OCI-LY3 (cell line): ENCODE measurements at regions not wholly inside any gene's neighbourhood (a gene's known extent, or its start where the extent isn't known, plus 50 kb on each side); places are given as distances from the start of the nearest gene placed in this dataset.

Source experiments
- EZH2phosphoT487 ChIP-seq: fragments of 200-600 bp; shearing (Covaris generic); IDR thresholded peaks from 2 replicates; pipeline ENCODE4 v1.6.1; 2018; ENCODE audit warnings: antibody characterized with exemption, mixed run types, low read depth
- TF ChIP-seq, protein P1 (sequence below): fragments of 200-600, 300-600 bp; sonication (generic); IDR thresholded peaks from 2 replicates; pipeline ENCODE4 v1.5.1; 2014; ENCODE audit warnings: antibody characterized with exemption, low read length, low read depth

- TF ChIP-seq, protein P1, sequence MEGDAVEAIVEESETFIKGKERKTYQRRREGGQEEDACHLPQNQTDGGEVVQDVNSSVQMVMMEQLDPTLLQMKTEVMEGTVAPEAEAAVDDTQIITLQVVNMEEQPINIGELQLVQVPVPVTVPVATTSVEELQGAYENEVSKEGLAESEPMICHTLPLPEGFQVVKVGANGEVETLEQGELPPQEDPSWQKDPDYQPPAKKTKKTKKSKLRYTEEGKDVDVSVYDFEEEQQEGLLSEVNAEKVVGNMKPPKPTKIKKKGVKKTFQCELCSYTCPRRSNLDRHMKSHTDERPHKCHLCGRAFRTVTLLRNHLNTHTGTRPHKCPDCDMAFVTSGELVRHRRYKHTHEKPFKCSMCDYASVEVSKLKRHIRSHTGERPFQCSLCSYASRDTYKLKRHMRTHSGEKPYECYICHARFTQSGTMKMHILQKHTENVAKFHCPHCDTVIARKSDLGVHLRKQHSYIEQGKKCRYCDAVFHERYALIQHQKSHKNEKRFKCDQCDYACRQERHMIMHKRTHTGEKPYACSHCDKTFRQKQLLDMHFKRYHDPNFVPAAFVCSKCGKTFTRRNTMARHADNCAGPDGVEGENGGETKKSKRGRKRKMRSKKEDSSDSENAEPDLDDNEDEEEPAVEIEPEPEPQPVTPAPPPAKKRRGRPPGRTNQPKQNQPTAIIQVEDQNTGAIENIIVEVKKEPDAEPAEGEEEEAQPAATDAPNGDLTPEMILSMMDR = no peak
- no peak for TF ChIP-seq EZH2phosphoT487
These were observed 124.3 kb upstream of the CXCL14 start for GRCh38 chr5:135703016-135703550.
